ENCODE measurements at regions not wholly inside any gene's neighbourhood (a gene's known extent, or its start where the extent isn't known, plus 50 kb on each side); places are given as distances from the start of the nearest gene placed in this dataset.

DNA sequence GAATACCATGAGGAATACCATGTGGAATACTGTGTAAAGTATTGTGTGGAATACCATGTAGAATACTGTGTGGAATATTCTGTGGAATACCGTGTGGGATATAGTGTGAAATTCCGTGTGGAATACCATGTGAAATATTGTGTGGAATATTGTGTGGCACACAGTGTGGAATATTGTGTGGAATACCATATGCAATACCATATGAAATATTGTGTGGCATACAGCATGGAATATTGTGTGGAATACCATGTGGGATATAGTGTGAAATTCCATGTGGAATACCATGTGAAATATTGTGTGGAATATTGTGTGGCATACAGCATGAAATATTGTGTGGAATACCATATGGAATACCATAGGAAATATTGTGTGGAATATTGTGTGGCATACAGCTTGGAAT lies 135.1 kb upstream of the CHST15 start:
- ATAC-seq = no peak
- Histone ChIP-seq H3K4me1 (no peaks in the 10 kb centered on the region), H3K9me3 (no peaks in the 10 kb centered on the region), H3K27me3 (no peaks in the 10 kb centered on the region), H3K36me3 (no peaks in the 10 kb centered on the region), H3K27ac (no peak overlapping the region), H3K4me3 (no peak overlapping the region)
- no peak for FAIRE-seq
- TF ChIP-seq, protein P1, sequence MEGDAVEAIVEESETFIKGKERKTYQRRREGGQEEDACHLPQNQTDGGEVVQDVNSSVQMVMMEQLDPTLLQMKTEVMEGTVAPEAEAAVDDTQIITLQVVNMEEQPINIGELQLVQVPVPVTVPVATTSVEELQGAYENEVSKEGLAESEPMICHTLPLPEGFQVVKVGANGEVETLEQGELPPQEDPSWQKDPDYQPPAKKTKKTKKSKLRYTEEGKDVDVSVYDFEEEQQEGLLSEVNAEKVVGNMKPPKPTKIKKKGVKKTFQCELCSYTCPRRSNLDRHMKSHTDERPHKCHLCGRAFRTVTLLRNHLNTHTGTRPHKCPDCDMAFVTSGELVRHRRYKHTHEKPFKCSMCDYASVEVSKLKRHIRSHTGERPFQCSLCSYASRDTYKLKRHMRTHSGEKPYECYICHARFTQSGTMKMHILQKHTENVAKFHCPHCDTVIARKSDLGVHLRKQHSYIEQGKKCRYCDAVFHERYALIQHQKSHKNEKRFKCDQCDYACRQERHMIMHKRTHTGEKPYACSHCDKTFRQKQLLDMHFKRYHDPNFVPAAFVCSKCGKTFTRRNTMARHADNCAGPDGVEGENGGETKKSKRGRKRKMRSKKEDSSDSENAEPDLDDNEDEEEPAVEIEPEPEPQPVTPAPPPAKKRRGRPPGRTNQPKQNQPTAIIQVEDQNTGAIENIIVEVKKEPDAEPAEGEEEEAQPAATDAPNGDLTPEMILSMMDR (IDR thresholded peaks at IDR 0.05) = no peak
- intact Hi-C loops (cut with DNase I) = no loop called here
- WGBS, 2 donors = 67 to 77% methylated on average over 2 of the region's 2 CpGs
- DNase-seq = no peak

DNA sequence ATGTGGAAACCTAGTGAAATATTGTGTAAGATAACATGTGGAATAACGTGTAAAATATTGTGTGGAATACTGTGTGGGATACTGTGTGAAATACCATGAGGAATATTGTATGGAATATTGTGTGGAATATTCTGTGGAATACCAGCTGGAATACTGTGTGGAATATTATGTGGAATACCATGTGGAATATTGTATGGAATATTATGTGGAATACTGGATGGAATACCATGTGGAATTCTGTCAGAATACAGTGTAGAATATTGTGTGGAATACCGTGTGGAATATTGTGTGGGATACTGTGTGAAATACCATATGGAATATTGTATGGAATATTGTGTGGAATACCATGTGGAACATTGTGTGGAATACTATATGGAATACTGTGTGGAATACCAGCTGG lies 134.6 kb upstream of the CHST15 start:
- no peak for FAIRE-seq
- WGBS, 2 donors = 72 to 86% methylated on average over 2 of the region's 2 CpGs

DNA sequence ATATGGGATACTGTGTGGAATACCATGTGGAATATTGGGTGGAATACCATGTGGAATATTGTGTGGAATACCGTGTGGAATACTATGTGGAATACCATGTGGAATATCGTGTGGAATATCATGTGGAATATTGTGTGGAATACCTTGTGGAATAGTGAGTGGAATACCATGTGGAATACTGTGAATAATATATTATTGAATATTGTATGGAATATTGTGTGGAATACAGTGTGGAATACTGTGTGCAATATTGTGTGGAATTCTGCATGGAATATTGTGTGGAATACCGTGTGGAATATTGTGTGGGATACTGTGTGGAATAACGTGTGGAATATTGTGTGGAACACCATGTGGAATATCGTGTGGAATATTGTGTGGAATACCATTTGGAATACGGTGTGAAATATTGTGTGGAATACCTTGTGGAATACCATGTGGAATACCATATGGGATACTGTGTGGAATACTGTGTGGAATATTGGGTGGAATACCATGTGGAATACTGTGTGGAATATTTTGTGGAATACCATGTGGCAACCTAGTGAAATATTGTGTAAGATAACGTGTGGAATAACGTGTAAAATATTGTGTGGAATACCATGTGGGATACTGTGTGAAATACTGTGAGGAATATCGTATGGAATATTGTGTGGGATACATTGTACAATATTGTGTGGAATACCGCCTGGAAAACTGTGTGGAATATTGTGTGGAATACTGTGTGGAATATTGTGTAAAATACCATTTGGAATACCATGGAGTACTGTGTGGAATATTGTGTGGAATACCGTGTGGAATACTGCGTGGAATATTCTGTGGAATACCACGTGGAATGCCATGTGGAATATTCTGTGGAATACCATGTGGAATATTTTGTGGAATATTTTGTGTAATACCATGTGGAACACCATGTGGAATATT lies 133.9 kb upstream of the CHST15 start:
- FAIRE-seq = no peak
- ATAC-seq = no peak

More for the DNA sequence above, 134.6 kb upstream of the CHST15 start:
- H3K4me3 ChIP-seq = no peak overlapping the region
- ATAC-seq (no peak), DNase-seq (no peak)
- no peaks in the 10 kb centered on the region for H3K27me3 ChIP-seq
- H3K36me3 ChIP-seq = no peaks in the 10 kb centered on the region
- no peak overlapping the region for H3K27ac ChIP-seq
- no peaks in the 10 kb centered on the region for H3K4me1 ChIP-seq
- intact Hi-C loops (cut with DNase I) = no loop called here
- TF ChIP-seq, protein P1 (IDR thresholded peaks at IDR 0.05) = no peak
- no peaks in the 10 kb centered on the region for H3K9me3 ChIP-seq

DNA sequence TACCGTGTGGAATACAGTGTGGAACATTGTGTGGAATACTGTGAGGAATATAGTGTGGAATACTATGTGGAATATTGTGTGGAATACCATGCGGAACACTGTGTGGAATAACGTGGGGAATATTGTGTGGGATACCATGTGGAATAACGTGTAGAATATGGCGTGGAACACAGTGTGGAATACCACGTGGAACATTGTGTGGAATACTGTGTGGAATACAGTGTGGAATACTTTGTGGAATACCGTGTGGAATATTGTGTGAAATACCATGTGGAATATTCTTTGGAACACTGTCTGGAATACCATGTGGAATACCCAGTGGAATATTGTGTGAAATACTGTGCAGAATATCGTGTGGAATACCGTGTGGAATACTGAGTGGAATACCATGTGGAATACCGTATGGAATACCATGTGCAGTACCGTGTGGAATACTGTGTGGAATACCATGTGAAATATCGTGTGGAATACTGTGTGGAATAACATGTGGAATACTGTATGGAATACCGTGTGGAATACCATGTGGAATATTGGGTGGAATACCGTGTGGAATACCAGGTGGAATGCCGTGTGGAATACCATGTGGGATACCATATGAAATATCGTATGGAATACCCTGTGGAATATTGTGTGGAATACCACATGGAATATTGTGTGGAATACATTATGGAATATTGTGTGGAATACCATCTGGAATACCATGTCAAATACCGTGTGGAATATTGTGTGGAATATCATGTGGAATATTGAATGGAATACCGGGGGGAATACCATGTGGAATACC lies 133.1 kb upstream of the CHST15 start:
- Histone ChIP-seq H3K27me3 (no peaks in the 10 kb centered on the region), H3K36me3 (no peaks in the 10 kb centered on the region), H3K4me3 (no peak overlapping the region), H3K9me3 (no peaks in the 10 kb centered on the region), H3K27ac (no peak overlapping the region), H3K4me1 (no peaks in the 10 kb centered on the region)
- intact Hi-C loops (cut with DNase I) = no loop called here
- WGBS, 2 donors = 79 to 87% methylated on average over 18 of the region's 18 CpGs
- TF ChIP-seq, protein P1 (IDR thresholded peaks at IDR 0.05) = no peak
- no peak for FAIRE-seq
- no peak for DNase-seq
- no peak for ATAC-seq

More for the DNA sequence above, 133.9 kb upstream of the CHST15 start:
- Histone ChIP-seq H3K9me3 (no peaks in the 10 kb centered on the region), H3K4me3 (no peak overlapping the region), H3K27me3 (no peaks in the 10 kb centered on the region), H3K36me3 (no peaks in the 10 kb centered on the region), H3K4me1 (no peaks in the 10 kb centered on the region), H3K27ac (no peak overlapping the region)
- WGBS, 2 donors = 65 to 71% methylated on average over 13 of the region's 13 CpGs
- TF ChIP-seq, protein P1 (IDR thresholded peaks at IDR 0.05) = no peak
- intact Hi-C loops (cut with DNase I) = no loop called here
- no peak for DNase-seq
